A673 (cell line): ENCODE measurements at regions not wholly inside any gene's neighbourhood (a gene's known extent, or its start where the extent isn't known, plus 50 kb on each side); places are given as distances from the start of the nearest gene placed in this dataset.

ENCODE experiments used
- CTCF ChIP-seq: fragments of 300-800, 200-600 bp; sonication (generic); conservative IDR thresholded peaks from 2 replicates; pipeline ENCODE4 v1.5.1; 2017; ENCODE audit warnings: low read depth, mild to moderate bottlenecking, antibody characterized with exemption, low read length, moderate library complexity, mixed read lengths
- EZH2 ChIP-seq: fragments of 200-600 bp; sonication (generic); IDR thresholded peaks from 2 replicates; pipeline ENCODE4 v1.6.1; 2017; ENCODE audit warnings: borderline replicate concordance, low read depth, mild to moderate bottlenecking, mixed read lengths, antibody characterized with exemption, low read length; ENCODE audit not compliant: poor library complexity, severe bottlenecking

- no peak for TF ChIP-seq CTCF
- TF ChIP-seq EZH2: no peak
Measured at GRCh38 chr4:140208921-140209320, 54.9 kb upstream of the MAML3 start.
